ENCODE measurements at regions not wholly inside any gene's neighbourhood (a gene's known extent, or its start where the extent isn't known, plus 50 kb on each side); places are given as distances from the start of the nearest gene placed in this dataset.

- Histone ChIP-seq H3K4me1 (ENCODE audit: control insufficient read depth, low read length) (no peaks in the 10 kb centered on the region), H3K4me2 (ENCODE audit: low read length) (no peak overlapping the region), H3K9me2 (replicated peaks; ENCODE audit: control insufficient read depth, low read length) (no peaks in the 10 kb centered on the region), H3K27me3 (ENCODE audit: control insufficient read depth, low read length) (peaks cover 5% of the 10 kb centered on the region; the same call in 1 of the 2 replicates), H3F3A (ENCODE audit: control insufficient read depth, insufficient read depth) (no peaks in the 10 kb centered on the region), H3K4me3 (ENCODE audit: low read length) (no peak overlapping the region), H3K9me3 (ENCODE audit: control insufficient read depth, insufficient read depth, low read length) (no peaks in the 10 kb centered on the region), H3K36me3 (ENCODE audit: control insufficient read depth, low read length) (no peaks in the 10 kb centered on the region), H4K20me1 (ENCODE audit: control insufficient read depth, insufficient read depth, low read depth, low read length) (no peaks in the 10 kb centered on the region), H3K27ac (ENCODE audit: low read depth, low read length) (no peak overlapping the region), H3K79me2 (ENCODE audit: control insufficient read depth, low read length) (no peaks in the 10 kb centered on the region)
- no peak for TF ChIP-seq CTCF (IDR thresholded peaks at IDR 0.05; ENCODE audit: low read depth, low read length, poor library complexity, severe bottlenecking)
- no peak for TF ChIP-seq EZH2phosphoT487 (IDR thresholded peaks at IDR 0.05; ENCODE audit: borderline replicate concordance, low read length)
These were observed 196.1 kb upstream of the IGF1R start for GRCh38 chr15:98452238-98452637.

- H3K79me2 ChIP-seq (ENCODE audit: control insufficient read depth, low read length), result no peaks in the 10 kb centered on the region
- no peaks in the 10 kb centered on the region for H3K4me1 ChIP-seq (ENCODE audit: control insufficient read depth, low read length)
- H3K4me2 ChIP-seq (ENCODE audit: low read length), result no peak overlapping the region
- H4K20me1 ChIP-seq (ENCODE audit: control insufficient read depth, insufficient read depth, low read depth, low read length), result no peaks in the 10 kb centered on the region
- H3K9me3 ChIP-seq (ENCODE audit: control insufficient read depth, insufficient read depth, low read length), result no peaks in the 10 kb centered on the region
- H3K36me3 ChIP-seq (ENCODE audit: control insufficient read depth, low read length), result no peaks in the 10 kb centered on the region
- TF ChIP-seq CTCF (IDR thresholded peaks at IDR 0.05; ENCODE audit: low read depth, low read length, poor library complexity, severe bottlenecking) (no peak), EZH2phosphoT487 (IDR thresholded peaks at IDR 0.05; ENCODE audit: borderline replicate concordance, low read length) (no peak)
- H3F3A ChIP-seq (ENCODE audit: control insufficient read depth, insufficient read depth), result no peaks in the 10 kb centered on the region
- H3K4me3 ChIP-seq (ENCODE audit: low read length), result no peak overlapping the region
- H3K27ac ChIP-seq (ENCODE audit: low read depth, low read length), result no peak overlapping the region
- no peaks in the 10 kb centered on the region for H3K9me2 ChIP-seq (replicated peaks; ENCODE audit: control insufficient read depth, low read length)
- no peaks in the 10 kb centered on the region for H3K27me3 ChIP-seq (ENCODE audit: control insufficient read depth, low read length)
These were observed 192.4 kb upstream of the IGF1R start for GRCh38 chr15:98455904-98456303.

- Histone ChIP-seq H3K27ac (ENCODE audit: low read depth, low read length) (no peak overlapping the region), H3K4me3 (ENCODE audit: low read length) (no peak overlapping the region), H3K9me3 (ENCODE audit: control insufficient read depth, insufficient read depth, low read length) (peaks cover 13% of the 10 kb centered on the region; the same call in 1 of the 2 replicates), H3K79me2 (ENCODE audit: control insufficient read depth, low read length) (no peaks in the 10 kb centered on the region), H3K27me3 (ENCODE audit: control insufficient read depth, low read length) (no peaks in the 10 kb centered on the region), H3K4me2 (ENCODE audit: low read length) (no peak overlapping the region), H3K36me3 (ENCODE audit: control insufficient read depth, low read length) (no peaks in the 10 kb centered on the region), H3F3A (ENCODE audit: control insufficient read depth, insufficient read depth) (no peaks in the 10 kb centered on the region), H4K20me1 (ENCODE audit: control insufficient read depth, insufficient read depth, low read depth, low read length) (no peaks in the 10 kb centered on the region), H3K4me1 (ENCODE audit: control insufficient read depth, low read length) (no peaks in the 10 kb centered on the region), H3K9me2 (replicated peaks; ENCODE audit: control insufficient read depth, low read length) (no peaks in the 10 kb centered on the region)
- TF ChIP-seq CTCF (IDR thresholded peaks at IDR 0.05; ENCODE audit: low read depth, low read length, poor library complexity, severe bottlenecking) (no peak), EZH2phosphoT487 (IDR thresholded peaks at IDR 0.05; ENCODE audit: borderline replicate concordance, low read length) (no peak)
These were observed 171.8 kb upstream of the IGF1R start for GRCh38 chr15:98476559-98476958.

- Histone ChIP-seq H3K4me3 (ENCODE audit: low read length) (no peak overlapping the region), H3K79me2 (ENCODE audit: control insufficient read depth, low read length) (no peaks in the 10 kb centered on the region), H3K36me3 (ENCODE audit: control insufficient read depth, low read length) (no peaks in the 10 kb centered on the region), H3K27ac (ENCODE audit: low read depth, low read length) (no peak overlapping the region), H3K4me2 (ENCODE audit: low read length) (no peak overlapping the region), H3F3A (ENCODE audit: control insufficient read depth, insufficient read depth) (no peaks in the 10 kb centered on the region), H4K20me1 (ENCODE audit: control insufficient read depth, insufficient read depth, low read depth, low read length) (no peaks in the 10 kb centered on the region), H3K27me3 (ENCODE audit: control insufficient read depth, low read length) (no peaks in the 10 kb centered on the region), H3K9me3 (ENCODE audit: control insufficient read depth, insufficient read depth, low read length) (peaks cover 14% of the 10 kb centered on the region), H3K4me1 (ENCODE audit: control insufficient read depth, low read length) (no peaks in the 10 kb centered on the region), H3K9me2 (replicated peaks; ENCODE audit: control insufficient read depth, low read length) (no peaks in the 10 kb centered on the region)
- TF ChIP-seq CTCF (IDR thresholded peaks at IDR 0.05; ENCODE audit: low read depth, low read length, poor library complexity, severe bottlenecking) (no peak), EZH2phosphoT487 (IDR thresholded peaks at IDR 0.05; ENCODE audit: borderline replicate concordance, low read length) (no peak)
These were observed 167.5 kb upstream of the IGF1R start for GRCh38 chr15:98480844-98481243.

All from DOHH2 (cell line).